ENCODE measurements at regions not wholly inside any gene's neighbourhood (a gene's known extent, or its start where the extent isn't known, plus 50 kb on each side); places are given as distances from the start of the nearest gene placed in this dataset.
A peak's percentile ranks its signal among the peaks of the same experiment; 100 is the strongest.

GRCh38 chr14:96737881-96738280, 59.3 kb upstream of the VRK1 start:
- DNase-seq = no peak
- no peak for TF ChIP-seq GATA1 (IDR thresholded peaks at IDR 0.05; ENCODE audit: low read depth, low read length)
- TF ChIP-seq POLR2A (IDR thresholded peaks at IDR 0.05; ENCODE audit: low read length) = no peak

- TF ChIP-seq GATA1 (IDR thresholded peaks at IDR 0.05; ENCODE audit: low read depth, low read length) (no peak), POLR2A (IDR thresholded peaks at IDR 0.05; ENCODE audit: low read length) (no peak)
- no peak for DNase-seq
Measured at GRCh38 chr14:96739200-96739910, 57.8 kb upstream of the VRK1 start.

- TF ChIP-seq POLR2A (IDR thresholded peaks at IDR 0.05; ENCODE audit: low read length) (no peak), GATA1 (IDR thresholded peaks at IDR 0.05; ENCODE audit: low read depth, low read length) (no peak)
- peak; percentile 61 to 74 for DNase-seq
Measured at GRCh38 chr14:96741151-96741977, 55.8 kb upstream of the VRK1 start.

- DNase-seq = no peak
- TF ChIP-seq POLR2A (IDR thresholded peaks at IDR 0.05; ENCODE audit: low read length) (no peak), GATA1 (IDR thresholded peaks at IDR 0.05; ENCODE audit: low read depth, low read length) (no peak)
Measured at GRCh38 chr14:96744262-96744661, 52.9 kb upstream of the VRK1 start.

GRCh38 chr14:96745500-96746051, 51.6 kb upstream of the VRK1 start:
- no peak for DNase-seq
- TF ChIP-seq POLR2A (IDR thresholded peaks at IDR 0.05; ENCODE audit: low read length) (no peak), GATA1 (IDR thresholded peaks at IDR 0.05; ENCODE audit: low read depth, low read length) (no peak)

- TF ChIP-seq POLR2A (IDR thresholded peaks at IDR 0.05; ENCODE audit: low read length) = no peak
- no peak for TF ChIP-seq GATA1 (IDR thresholded peaks at IDR 0.05; ENCODE audit: low read depth, low read length)
- DNase-seq = no peak
Measured at GRCh38 chr14:96746101-96746500, 51.1 kb upstream of the VRK1 start.

- no peak for DNase-seq
- no peak for TF ChIP-seq GATA1 (IDR thresholded peaks at IDR 0.05; ENCODE audit: low read depth, low read length)
- TF ChIP-seq POLR2A (IDR thresholded peaks at IDR 0.05; ENCODE audit: low read length) = no peak
Measured at GRCh38 chr14:96747006-96747405, 50.2 kb upstream of the VRK1 start.

All from erythroblast (primary cell).